GM18873 (cell line): ENCODE measurements at regions not wholly inside any gene's neighbourhood (a gene's known extent, or its start where the extent isn't known, plus 50 kb on each side); places are given as distances from the start of the nearest gene placed in this dataset.
"Not testable (repeated sequence)": the region's sequence is repeated elsewhere in the genome, so short reads cannot be mapped to it uniquely, and the experiment has no call there.

ENCODE experiments used
- ATAC-seq: cut with Tn5 transposase; IDR thresholded peaks from one replicate; pipeline ENCODE4 v1.9.1; 2021; ENCODE audit warnings: mild to moderate bottlenecking, moderate library complexity, moderate number of reproducible peaks; ENCODE audit not compliant: unreplicated experiment, low FRiP score

- ATAC-seq, result not testable (repeated sequence)
Measured at GRCh38 chr18:10134749-10135148, 220.9 kb downstream of the VAPA start.

- ATAC-seq, result no peak
Measured at GRCh38 chr18:10135302-10135926, 221.6 kb downstream of the VAPA start.

DNA sequence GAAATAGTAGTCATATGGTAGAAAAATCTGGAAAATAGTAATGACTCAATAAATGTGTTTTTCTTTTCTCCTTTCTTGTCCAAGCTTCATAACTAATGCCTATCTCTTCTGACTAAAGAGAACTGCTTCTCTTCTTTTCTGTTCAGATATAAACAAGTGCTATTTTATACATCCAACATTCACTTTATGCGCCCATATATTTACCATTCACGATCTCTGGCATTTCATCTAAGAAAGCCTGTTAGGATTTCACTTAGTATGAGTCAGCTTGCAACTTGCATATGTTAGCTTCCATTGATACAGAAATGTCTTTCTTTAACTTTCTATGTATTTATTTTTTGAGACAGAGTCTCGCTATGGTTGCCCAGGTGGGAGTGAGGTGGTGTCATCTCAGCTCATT, 224.9 kb downstream of the VAPA start:
- no peak for ATAC-seq

DNA sequence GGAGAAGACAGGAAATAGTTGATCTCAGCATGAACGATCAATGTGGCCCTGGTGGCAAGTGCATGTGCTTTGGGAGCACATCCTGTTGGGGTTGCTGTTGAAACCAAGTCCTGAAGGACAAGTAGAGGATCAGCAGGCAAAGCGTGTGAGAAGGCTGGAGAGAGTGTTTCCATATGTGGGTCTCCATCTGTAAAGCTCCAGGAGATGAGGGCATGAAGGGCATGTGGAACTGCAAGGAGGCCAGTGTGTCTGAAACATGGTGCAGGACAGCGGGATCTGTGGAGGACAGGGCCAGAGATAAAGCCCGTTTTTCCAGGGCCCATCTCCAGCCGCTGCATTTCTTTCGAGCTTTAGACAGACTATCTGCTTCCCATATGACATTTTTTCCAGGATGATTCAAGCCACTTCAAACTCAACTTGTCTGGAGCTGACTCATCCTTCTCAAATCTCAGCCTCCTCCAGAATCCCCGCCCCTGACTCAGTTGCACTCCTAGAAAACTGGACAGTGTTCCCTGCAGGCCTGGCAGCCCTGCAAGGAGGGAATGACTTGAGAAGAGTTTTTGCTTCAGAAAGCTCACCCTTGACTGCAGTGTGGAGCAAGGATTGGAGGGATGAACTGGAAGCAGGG, 226.1 kb downstream of the VAPA start:
- ATAC-seq, result no peak

GRCh38 chr18:10140461-10141282, 226.9 kb downstream of the VAPA start:
- ATAC-seq, result no peak

GRCh38 chr18:10141559-10141958, 227.7 kb downstream of the VAPA start:
- no peak for ATAC-seq

DNA sequence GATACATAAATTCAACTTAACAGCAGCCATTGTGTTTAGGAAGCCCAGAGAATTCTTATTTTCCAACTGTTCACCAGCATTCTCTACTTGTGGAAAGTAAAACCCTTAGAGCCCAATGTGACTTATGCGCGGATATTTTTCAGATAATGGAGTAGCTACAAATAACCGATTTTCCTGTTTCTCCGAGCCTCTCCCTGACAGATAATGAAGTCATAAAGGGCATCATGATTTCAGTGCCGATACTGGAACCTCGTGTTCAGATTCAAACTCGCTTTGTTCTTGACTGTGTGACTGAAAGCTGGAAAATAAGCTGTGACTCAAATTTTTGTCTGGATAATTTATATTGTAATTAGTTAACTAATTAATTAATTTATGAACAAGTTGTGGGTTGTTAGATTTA, 228.2 kb downstream of the VAPA start:
- ATAC-seq, result no peak

DNA sequence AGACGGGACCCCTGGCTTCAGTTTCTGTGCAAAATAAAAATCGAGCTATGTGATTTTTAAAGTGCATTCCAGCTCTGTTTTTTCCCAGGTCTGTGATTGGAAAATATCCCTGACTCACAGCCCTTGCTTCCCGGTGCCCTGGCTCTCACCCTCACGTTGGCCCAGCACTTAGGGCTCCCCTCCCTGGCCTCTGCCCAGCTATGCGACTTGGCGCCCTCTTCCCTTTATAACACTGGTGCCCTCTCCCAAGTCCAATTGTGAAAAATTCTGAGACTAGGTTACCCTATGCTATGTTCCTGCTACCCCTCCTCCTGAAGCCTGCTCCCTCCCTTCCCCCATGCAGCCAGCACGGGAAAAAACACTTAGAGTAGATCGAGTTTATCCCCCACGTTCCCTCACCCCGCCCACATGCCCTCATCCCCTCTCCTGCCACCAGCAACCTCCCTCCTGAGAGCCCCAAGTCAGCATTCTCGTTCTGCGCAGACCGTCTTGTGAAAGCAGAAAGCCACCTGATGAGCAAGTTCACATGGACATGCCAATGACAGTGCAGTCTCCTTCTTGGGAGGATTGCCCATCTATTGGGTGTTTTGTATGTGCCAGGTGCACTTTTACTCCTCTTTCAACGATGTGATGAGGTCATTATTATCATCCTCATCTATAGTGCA, 228.8 kb downstream of the VAPA start:
- ATAC-seq, result no peak

- no peak for ATAC-seq
Measured at GRCh38 chr18:10143596-10143995, 229.8 kb downstream of the VAPA start.

- ATAC-seq, result no peak
Measured at GRCh38 chr18:10145546-10145945, 231.7 kb downstream of the VAPA start.

DNA sequence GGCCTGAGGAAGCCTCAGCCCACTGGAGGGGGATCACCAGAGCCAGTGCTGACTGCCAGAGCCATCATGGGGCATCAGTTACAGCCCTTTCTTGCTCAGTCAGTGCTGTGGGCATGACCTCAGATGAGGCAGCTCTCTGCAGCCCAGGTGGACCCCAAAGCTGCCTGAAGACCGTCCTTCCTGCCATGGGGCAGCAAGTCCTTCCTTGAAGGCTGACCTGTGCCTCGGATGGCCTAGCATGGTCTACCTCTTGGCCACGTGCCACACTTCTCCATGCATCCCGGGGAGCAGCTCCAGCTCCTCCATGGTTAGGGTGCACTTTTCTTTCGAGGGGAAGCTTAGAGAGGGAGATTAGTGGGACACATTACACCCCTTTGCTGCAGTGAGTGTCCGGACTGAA, 233.4 kb downstream of the VAPA start:
- no peak for ATAC-seq

DNA sequence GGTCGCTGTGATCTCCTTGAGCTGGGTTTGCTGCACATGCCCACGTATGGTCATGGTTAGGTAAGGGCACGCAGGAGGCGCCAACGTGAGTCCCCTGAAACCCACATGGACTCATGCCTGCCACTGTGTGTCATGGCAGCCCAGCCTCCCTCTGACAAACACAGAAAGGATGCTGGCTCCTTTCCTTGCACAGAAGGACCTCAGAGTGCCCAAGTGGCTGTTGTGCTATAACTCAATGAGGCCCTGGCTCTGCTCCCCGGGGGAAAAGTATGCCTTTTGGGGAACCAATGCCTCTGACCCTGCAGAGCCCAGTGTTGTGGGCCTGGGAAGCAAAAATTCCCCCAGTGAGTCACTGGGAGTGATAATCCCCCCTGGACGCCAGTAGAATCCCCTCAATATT, 233.9 kb downstream of the VAPA start:
- ATAC-seq, result no peak

- ATAC-seq, result no peak
Measured at GRCh38 chr18:10148189-10148929, 234.5 kb downstream of the VAPA start.

DNA sequence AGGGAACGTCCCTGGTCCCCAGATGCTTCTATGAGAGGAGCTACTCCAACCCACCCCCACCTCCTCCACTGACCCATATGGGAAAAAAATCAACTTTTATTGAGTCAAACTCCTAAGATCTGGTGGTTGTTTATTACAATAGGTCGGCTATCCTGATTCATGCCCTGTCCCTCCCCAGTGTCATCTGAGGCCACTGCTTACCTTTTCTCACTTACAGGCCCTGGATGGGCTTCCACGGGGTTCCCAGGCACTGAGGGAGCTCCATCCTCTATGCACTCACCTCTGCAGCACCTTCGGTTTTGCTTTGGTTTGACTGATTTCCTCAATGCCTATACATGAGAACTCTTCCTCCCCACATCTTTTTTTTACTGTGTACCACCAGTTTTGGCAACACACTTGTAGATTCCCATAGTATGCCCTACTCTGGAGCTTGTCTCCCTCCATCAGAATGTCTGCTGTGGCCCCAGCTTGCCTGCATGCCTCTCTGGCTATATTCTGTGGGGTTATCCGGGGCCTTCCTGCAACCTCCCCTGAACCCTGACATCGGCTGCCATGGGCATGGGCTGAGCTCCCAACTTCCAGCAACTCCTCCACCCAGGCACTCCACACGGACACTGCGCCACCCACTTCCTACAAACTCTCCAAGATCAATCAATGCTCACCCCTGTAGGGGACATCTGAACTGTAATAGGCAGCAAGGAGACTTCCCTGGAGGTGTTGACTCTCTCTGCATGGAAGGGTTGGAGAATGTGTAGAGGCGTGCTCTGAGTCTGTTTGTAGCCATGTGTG, 236.1 kb downstream of the VAPA start:
- no peak for ATAC-seq

- not testable (repeated sequence) for ATAC-seq
Measured at GRCh38 chr18:10150576-10150975, 236.8 kb downstream of the VAPA start.

- ATAC-seq, result no peak
Measured at GRCh38 chr18:10152475-10152874, 238.7 kb downstream of the VAPA start.

- ATAC-seq, result no peak
Measured at GRCh38 chr18:10153924-10154752, 240.3 kb downstream of the VAPA start.

DNA sequence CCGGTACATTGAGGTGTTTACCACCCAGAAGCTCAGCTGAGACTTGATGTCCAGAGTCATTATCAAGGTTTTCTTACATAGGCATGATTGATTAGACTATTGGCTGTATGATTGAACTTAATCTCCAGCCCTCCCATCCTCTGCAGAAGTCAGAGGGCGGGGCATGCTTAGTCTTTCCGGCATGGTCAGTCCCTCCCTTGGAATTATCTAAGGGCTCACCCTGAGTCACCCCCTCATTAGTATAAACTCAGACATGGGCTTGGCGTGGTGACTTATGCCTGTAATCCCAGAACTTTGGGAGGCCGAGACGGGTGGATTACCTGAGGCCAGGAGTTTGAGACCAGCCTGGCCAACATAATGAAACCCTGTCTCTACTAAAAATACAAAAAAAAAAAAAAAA, 243.9 kb downstream of the VAPA start:
- no peak for ATAC-seq

- no peak for ATAC-seq
Measured at GRCh38 chr18:10160251-10160650, 246.4 kb downstream of the VAPA start.
